NCI-H2227 treated with DMSO at 0.1 percent for 48 hours (cell line): ENCODE measurements at regions not wholly inside any gene's neighbourhood (a gene's known extent, or its start where the extent isn't known, plus 50 kb on each side); places are given as distances from the start of the nearest gene placed in this dataset.

ENCODE experiments used
- DNase-seq: peaks from one replicate; lab custom pipeline; 2025; lab: John Stamatoyannopoulos, UW

DNA sequence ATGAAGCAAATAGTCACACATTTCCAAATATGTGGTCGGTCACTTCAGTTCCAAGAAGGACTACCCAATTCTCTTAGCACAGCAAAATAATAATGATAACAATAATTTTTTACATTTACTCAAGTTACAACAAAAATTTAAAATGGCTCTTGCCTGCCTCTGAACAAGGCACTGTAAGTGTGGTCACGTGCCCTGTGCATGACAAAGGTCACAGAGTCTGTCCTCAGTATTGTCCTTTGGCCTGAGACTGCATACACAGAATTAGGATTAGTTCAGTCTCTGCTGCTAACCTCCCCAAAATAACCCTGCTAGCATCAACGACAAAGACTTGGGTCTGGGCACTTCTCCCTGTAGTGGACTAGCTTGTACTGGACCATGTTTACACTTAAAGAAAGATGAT is 297.1 kb upstream of the DUSP10 start:
- DNase-seq: no peak

- no peak for DNase-seq
Measured at GRCh38 chr1:222037720-222038119, 295.8 kb upstream of the DUSP10 start.

DNA sequence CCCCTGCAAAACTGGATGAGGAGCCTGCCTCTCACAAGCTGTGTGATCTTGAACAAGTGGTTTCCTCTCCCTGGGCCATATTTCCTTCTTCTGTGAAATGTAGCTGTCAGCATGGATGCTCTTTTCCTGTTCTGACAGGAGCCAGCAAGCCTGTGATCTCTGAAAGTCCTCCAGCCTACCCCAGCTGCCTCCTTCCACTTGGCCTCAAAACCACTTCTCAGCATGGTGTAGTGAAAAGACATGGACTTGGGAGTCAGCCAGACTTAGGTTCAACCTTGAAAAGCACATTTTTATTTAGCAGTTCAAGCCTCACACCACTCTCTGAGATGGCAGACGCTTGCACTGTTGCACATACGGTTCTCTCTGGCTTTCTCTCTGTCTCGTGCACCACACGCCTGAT is 292.9 kb upstream of the DUSP10 start:
- DNase-seq: no peak

DNA sequence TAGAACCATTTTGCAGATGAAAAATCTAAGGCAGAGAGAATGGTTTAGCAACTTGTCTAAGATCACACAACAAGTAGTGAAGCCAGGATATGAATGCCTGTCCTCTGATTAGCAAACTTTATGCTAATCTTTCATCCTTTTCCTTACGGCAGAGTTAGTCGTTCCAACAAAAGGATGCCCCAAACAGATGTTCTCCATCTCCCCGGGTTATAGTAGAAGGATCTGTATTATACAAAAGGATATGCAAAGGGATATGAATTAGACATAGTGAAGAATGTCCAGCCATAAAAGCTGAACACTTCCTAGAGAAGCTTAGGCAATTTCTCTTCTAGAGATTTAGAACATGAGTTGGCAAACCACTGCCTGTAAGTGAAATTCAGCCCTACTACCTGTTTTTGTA is 291.6 kb upstream of the DUSP10 start:
- no peak for DNase-seq

GRCh38 chr1:222031318-222031717 is 289.4 kb upstream of the DUSP10 start:
- DNase-seq: no peak

DNA sequence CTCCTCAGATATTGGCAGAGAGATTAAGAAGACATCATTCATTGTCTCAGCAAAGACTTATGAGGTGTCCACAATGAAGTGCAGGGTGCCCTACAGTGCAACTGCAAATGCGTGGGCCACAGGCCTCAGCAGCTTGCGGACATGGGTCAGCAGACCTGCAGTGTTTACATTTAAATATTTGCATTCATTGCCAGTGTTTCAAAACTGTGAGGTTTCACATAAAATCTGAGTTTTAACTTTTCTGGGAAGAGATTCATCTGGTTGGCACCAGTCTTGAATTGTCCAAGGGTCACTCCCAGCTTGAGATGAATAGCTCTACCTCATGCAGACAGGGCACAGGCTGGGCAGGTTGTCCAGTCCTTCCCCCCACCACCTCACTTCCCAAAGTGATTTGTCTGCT is 286.8 kb upstream of the DUSP10 start:
- DNase-seq: no peak

- no peak for DNase-seq
Measured at GRCh38 chr1:222028116-222028515, 286.2 kb upstream of the DUSP10 start.

GRCh38 chr1:222026280-222026679 is 284.4 kb upstream of the DUSP10 start:
- no peak for DNase-seq

DNA sequence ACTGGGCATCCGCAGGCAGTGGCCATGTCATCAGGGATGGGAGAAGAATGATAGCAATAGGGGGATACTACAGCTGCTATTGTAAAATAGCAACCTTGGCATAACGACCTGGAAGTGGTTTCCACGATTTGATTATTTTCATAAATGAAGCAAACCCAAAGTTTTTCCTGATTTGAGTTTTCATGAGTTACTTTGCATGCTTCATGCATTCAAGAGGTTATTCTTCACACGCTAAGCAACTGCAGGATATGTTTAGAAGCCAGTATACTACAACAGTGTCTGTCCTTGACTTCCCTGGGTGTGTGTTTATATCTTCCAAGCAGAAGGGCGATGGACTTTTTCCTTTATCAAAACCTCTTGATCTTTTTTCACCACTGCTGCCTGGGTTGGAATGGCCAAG is 281.1 kb upstream of the DUSP10 start:
- no peak for DNase-seq

- DNase-seq: no peak
Measured at GRCh38 chr1:222021129-222021528, 279.2 kb upstream of the DUSP10 start.

- no peak for DNase-seq
Measured at GRCh38 chr1:222020553-222020952, 278.7 kb upstream of the DUSP10 start.

DNA sequence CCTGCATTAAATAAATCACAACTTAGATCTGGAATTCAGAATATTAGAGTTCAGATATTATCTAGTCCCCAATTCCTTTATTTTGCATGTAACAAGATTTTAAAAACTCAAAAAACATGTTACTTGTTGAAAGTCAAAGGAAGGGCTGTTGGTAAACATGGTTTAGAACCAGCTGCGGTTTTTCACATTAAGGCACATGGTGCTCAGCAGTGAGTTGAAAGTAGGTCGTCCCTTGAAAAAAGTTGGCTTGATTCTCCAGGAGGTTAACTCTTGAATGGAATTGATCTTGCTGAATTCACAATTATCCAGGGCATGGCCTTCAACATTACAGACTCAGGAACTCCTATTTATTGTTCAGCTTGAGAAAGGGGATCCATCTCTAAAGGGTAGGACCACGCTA is 277.1 kb upstream of the DUSP10 start:
- no peak for DNase-seq

GRCh38 chr1:222018041-222018440 is 276.2 kb upstream of the DUSP10 start:
- DNase-seq: no peak

DNA sequence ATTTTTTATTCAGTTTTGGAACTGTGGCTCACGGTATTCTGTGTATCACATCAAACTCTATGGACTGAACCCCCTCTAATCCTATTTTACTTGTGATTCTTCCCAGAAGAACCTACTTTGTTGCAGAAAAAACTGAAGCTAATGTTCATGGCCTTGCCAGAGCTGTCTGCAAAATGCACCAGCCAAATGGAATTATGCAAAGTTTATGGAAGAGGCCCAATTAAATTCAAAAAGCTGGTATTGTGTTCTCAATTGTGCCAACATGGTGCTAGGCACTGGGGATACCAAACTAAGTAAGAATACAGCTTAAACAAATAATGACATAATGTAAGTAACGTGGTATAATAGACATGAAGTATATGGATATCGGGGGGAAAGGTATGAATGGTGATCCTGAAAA is 273.8 kb upstream of the DUSP10 start:
- DNase-seq: no peak

- no peak for DNase-seq
Measured at GRCh38 chr1:222014001-222014400, 272.1 kb upstream of the DUSP10 start.

GRCh38 chr1:222012816-222013215 is 270.9 kb upstream of the DUSP10 start:
- no peak for DNase-seq

DNA sequence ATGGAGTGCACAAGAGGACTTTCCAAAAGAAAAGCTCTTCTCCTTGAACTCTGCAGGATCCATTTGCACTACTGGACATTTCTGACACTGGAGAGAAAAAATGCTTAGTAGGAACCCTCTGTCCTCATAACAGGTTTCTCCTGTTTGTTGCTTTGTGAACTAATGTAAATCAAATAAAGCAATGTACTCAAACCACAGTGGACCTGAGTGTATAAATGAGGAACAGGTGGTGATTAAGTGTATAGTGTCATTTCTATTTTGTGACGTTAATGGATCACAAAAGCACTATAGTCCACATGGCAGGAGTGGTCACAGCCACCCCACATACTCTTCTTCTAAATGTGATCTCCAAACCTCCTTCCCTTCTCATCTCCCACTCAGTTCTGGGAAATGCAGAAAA is 268.4 kb upstream of the DUSP10 start:
- DNase-seq: no peak

DNA sequence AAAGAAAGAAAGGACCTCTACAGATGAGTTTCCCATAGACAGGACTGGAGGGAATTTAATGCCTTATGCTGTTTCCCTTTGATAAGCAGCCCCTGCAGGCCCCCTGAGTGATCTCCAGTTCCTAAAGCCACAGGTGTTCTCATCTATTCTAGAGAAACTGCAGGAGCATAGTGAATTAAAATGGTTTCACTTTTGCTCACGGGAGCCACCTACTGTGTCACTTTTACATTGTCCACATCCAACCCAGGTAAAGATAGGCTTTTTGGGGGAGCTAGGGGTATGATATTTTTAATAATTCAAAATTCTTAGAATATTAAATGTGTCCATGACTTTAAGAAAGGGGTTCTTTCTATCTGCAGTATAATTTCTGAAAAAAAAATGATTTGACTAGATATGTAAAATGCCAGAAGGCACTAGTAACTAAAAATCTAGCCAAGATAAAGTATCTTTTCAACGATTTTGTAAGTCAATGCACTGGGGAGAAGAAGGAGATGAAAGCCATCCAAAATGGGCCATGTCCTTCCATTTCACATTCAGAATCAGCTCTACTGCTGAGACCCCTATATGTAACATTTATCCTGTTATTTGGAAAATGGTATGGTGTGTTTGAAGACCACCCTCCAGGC is 267.3 kb upstream of the DUSP10 start:
- DNase-seq: no peak

GRCh38 chr1:222006715-222007114 is 264.8 kb upstream of the DUSP10 start:
- no peak for DNase-seq

DNA sequence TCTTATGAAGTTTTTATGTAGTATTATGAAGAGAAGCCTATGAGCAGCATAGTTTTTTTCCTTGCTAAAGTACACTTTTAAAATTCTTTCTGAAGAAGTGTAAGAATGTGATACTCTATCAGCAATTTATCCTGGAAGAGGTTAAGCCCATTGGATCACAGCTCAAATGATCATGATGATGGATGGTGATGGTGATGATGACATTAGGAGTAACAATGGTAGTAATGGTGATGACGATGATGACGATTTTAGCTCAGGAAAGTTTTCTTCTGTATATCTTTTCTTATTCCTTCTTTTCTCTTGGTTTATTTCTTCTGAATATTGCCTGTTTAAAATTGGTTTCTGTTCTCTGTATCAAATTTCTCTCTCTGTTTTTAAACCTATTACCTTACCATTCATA is 262.9 kb upstream of the DUSP10 start:
- no peak for DNase-seq

- DNase-seq: no peak
Measured at GRCh38 chr1:222004034-222004433, 262.1 kb upstream of the DUSP10 start.

- no peak for DNase-seq
Measured at GRCh38 chr1:222002503-222002902, 260.6 kb upstream of the DUSP10 start.

DNA sequence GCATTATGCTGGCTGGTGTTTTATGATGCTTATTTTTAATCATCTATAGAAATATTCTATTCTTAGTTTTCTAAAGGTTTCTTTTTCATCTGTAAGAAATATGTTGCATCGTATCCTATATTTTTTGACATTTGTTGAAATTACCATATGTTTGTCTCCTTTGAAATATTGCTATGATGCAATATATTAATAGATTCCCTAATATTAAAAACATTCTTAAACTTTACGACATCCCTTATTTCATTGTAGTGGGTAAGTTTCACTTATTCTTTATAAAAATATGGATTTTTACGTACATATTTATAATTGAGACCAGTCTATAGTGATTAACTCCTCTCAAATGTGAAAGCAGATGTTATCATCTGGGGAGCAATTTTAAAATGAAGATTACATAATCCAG is 258.2 kb upstream of the DUSP10 start:
- DNase-seq: no peak

GRCh38 chr1:221998781-221999180 is 256.9 kb upstream of the DUSP10 start:
- DNase-seq: no peak

DNA sequence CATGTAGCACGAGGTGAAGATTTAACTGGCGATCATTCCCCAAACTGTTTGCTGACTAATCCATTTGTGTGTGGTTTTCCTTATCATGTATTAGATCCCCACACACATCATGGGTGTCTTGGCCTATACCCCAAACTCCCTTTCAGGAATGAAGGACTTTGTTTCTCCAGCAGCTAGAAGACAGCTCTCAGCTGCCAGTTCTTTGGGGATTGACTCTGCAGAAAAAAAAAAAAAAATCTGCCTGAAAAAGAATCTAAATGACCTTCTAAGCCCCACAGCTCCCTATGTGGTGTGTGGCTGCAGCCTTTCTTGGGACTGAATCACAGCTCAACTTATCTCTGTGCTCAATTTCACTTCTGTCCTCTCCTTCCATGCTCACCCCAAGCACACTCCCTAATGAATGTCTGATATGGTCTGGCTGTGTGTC is 256.3 kb upstream of the DUSP10 start:
- no peak for DNase-seq
